ENCODE measurements at regions not wholly inside any gene's neighbourhood (a gene's known extent, or its start where the extent isn't known, plus 50 kb on each side); places are given as distances from the start of the nearest gene placed in this dataset.

DNA sequence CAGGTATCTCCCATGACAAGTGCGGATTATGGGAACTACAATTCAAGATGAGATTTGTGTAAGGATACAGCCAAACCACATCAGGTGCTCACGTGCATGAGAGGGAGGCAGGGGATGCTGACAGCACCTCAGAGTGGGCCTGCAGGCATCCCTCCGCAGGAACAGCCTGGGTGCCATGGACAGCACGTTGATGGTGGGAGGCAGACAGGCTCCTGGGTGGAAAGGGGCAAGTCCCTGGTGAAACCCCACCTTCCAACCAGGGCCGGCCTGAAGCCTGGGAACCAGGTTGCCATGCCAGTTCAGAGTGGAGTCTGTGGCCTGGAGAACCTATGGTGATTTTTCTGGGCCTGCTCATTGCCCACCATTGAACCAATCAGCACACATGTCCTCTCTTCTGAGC is 1469.6 kb downstream of the PCDH7 start:
- TF ChIP-seq, protein P1, sequence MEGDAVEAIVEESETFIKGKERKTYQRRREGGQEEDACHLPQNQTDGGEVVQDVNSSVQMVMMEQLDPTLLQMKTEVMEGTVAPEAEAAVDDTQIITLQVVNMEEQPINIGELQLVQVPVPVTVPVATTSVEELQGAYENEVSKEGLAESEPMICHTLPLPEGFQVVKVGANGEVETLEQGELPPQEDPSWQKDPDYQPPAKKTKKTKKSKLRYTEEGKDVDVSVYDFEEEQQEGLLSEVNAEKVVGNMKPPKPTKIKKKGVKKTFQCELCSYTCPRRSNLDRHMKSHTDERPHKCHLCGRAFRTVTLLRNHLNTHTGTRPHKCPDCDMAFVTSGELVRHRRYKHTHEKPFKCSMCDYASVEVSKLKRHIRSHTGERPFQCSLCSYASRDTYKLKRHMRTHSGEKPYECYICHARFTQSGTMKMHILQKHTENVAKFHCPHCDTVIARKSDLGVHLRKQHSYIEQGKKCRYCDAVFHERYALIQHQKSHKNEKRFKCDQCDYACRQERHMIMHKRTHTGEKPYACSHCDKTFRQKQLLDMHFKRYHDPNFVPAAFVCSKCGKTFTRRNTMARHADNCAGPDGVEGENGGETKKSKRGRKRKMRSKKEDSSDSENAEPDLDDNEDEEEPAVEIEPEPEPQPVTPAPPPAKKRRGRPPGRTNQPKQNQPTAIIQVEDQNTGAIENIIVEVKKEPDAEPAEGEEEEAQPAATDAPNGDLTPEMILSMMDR (conservative IDR thresholded peaks at IDR 0.05; ENCODE audit: low read depth, low read length) = no peak
- H3K4me3 ChIP-seq (ENCODE audit: low read length) = no peak overlapping the region
- DNase-seq (ENCODE audit: low read depth) = no peak

DNA sequence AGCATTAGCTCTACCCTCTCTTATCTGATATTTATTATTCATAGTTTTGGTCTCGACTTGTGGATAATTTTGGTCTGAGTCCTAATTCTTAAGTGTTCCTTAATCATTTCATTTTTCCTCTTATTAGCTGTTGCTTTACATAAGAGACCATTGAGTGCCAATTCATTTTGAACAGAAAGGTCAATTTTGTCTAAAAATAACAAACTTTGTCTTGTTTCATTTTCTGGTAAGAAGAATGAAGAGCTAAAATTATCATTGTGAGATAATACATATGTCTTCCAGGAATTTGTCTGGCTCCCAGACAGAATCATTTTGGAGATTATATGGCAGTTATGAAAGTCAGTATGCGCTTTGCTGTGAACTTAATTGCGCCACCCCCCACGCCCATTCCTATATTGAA is 1471.8 kb downstream of the PCDH7 start:
- H3K4me3 ChIP-seq (ENCODE audit: low read length) = no peak overlapping the region
- no peak for DNase-seq (ENCODE audit: low read depth)
- TF ChIP-seq, protein P1 (conservative IDR thresholded peaks at IDR 0.05; ENCODE audit: low read depth, low read length) = no peak

DNA sequence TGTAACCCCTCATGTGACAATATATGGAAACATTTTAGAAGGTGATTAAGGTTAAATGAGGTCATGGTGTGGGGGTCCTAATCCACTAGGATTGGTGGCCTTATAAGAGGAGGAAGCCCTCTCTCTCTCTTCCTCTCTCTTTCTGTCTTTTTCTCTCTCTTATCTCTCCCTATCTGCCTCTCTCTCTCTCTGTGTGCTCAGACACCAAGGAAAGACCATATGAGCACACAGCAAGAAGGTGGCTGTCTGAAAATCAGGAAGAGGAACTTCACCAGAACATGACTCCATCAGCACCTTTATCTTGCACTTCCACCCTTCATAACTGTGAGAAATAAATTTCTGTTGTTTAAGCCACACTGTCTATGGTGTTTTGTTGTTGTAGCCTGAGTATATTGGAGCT is 1472.2 kb downstream of the PCDH7 start:
- DNase-seq (ENCODE audit: low read depth) = no peak
- TF ChIP-seq, protein P1 (conservative IDR thresholded peaks at IDR 0.05; ENCODE audit: low read depth, low read length) = no peak
- no peak overlapping the region for H3K4me3 ChIP-seq (ENCODE audit: low read length)

DNA sequence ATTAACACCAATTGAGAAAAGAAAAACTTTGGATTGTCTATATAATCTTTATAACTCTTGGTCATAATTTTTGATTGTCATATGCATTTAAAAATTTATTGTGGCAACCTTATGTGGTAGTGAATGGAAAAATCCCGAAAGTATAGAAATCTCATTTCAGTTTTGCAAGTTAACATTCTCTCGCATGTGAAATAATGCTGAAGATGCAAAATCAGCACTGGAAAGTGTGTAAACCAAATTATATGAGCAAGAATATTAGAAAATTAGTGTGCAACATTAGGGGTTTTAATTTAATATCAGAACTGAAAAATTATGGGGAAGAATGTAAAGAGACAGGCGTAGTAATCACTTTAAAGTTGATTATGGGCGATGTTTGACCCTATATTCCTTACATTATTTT is 1472.8 kb downstream of the PCDH7 start:
- H3K4me3 ChIP-seq (ENCODE audit: low read length) = no peak overlapping the region
- TF ChIP-seq, protein P1 (conservative IDR thresholded peaks at IDR 0.05; ENCODE audit: low read depth, low read length) = no peak
- DNase-seq (ENCODE audit: low read depth) = no peak

DNA sequence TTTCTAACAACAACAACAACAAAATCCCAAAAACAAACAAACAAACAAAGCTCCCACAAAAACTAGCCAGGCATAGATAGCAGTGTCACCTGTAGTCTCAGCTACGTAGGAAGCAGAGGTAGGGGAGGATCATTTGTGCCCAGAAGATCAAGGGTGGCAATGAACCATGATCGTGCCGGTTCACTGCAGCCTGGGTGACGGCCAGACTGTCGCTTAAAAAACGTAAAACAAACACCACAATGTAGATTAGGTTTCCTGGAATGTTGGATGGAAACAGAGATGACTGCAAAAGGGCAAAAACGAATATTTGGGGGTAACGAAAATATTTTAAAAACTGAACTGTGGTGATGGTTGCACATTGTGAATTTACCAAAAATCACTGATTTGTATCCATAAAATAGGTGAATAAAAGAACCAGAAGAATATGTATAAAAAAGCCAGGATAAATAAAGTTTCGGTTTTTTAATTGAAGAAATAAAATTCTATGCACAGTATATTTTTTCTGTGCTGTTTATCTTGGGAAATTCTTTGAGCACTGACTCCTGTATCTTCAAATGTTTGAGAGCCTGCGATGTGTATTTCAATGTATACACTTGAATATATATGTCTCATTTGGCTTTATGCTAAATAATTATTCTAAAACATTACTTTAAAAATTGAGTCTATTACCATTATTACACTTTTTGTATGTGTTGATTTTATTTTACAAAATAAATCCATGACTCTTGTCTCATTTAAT is 1477.0 kb downstream of the PCDH7 start:
- no peak for DNase-seq (ENCODE audit: low read depth)
- TF ChIP-seq, protein P1 (conservative IDR thresholded peaks at IDR 0.05; ENCODE audit: low read depth, low read length) = no peak
- H3K4me3 ChIP-seq (ENCODE audit: low read length) = no peak overlapping the region

DNA sequence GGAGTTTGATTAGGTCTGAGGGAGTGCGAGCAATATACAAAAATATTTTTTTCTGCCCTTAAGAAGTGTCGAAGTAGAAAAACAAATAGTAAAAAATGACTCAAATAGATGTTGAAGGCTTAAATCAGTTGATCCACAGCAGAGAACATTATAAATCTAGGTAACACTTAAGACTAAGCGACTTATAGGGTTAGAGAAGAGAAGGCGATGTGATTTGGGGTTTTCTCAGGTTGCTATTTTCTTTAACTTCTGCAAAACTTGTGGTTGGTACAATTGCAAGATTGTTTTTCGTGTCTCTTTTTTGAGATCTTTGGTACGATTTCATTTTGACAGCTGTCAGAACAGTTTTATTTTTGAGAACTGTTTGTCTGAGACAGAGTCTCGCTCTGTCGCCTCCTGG is 1479.5 kb downstream of the PCDH7 start:
- H3K4me3 ChIP-seq (ENCODE audit: low read length) = no peak overlapping the region
- TF ChIP-seq, protein P1 (conservative IDR thresholded peaks at IDR 0.05; ENCODE audit: low read depth, low read length) = no peak
- no peak for DNase-seq (ENCODE audit: low read depth)

DNA sequence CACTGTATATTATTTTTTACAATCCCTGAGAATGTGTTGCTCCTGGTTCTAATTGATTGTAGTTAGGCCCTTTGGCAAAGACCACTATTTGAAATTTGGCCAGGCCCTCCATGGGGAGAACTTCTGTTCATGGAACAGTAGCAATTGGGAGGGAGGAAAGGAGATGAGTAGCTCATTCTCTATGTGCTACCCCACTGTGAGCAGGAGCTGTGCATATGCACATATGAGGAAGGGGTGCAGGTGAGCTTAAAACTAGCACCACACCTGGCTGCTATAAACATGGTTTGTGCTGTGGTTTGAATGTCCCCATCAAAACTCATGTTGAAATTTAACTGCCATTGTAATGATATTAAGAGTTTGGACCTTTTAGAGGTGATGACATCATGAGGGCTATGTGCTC is 1483.2 kb downstream of the PCDH7 start:
- TF ChIP-seq, protein P1 (conservative IDR thresholded peaks at IDR 0.05; ENCODE audit: low read depth, low read length) = no peak
- DNase-seq (ENCODE audit: low read depth) = no peak
- no peak overlapping the region for H3K4me3 ChIP-seq (ENCODE audit: low read length)

Data from retinal pigment epithelial cell (primary cell).